ENCODE measurements at regions not wholly inside any gene's neighbourhood (a gene's known extent, or its start where the extent isn't known, plus 50 kb on each side); places are given as distances from the start of the nearest gene placed in this dataset.

GRCh38 chr3:74442683-74443082 lies 171.8 kb downstream of the CNTN3 start:
- H2AFZ ChIP-seq (ENCODE audit: low read length) = no peak overlapping the region
- H3K79me2 ChIP-seq (ENCODE audit: low read length) = no peaks in the 10 kb centered on the region
- H3F3A ChIP-seq (ENCODE audit: insufficient read depth, low read length) = no peaks in the 10 kb centered on the region
- H3K9ac ChIP-seq (ENCODE audit: low read length) = no peak overlapping the region
- TF ChIP-seq EZH2phosphoT487 (IDR thresholded peaks at IDR 0.05; ENCODE audit: low read length) = no peak
- no peaks in the 10 kb centered on the region for H3K9me3 ChIP-seq (replicated peaks; ENCODE audit: insufficient read depth, low read length)
- no peaks in the 10 kb centered on the region for H3K27me3 ChIP-seq (replicated peaks; ENCODE audit: insufficient read depth, low read length)
- H3K4me1 ChIP-seq (ENCODE audit: low read length) = no peaks in the 10 kb centered on the region
- no peak overlapping the region for H3K27ac ChIP-seq (ENCODE audit: low read length)
- H3K4me3 ChIP-seq (ENCODE audit: low read length) = no peak overlapping the region
- no peaks in the 10 kb centered on the region for H3K36me3 ChIP-seq (replicated peaks; ENCODE audit: insufficient read depth, low read length)
- H4K20me1 ChIP-seq (ENCODE audit: insufficient read depth, low read length) = no peaks in the 10 kb centered on the region
- DNase-seq = no peak
- no peaks in the 10 kb centered on the region for H3K9me2 ChIP-seq (replicated peaks; ENCODE audit: insufficient read depth, low read length)
- no peak overlapping the region for H3K4me2 ChIP-seq (ENCODE audit: low read depth, low read length)

GRCh38 chr3:74442068-74442467 lies 172.4 kb downstream of the CNTN3 start:
- Histone ChIP-seq H3K9ac (ENCODE audit: low read length) (no peak overlapping the region), H2AFZ (ENCODE audit: low read length) (no peak overlapping the region), H3F3A (ENCODE audit: insufficient read depth, low read length) (no peaks in the 10 kb centered on the region), H3K27me3 (replicated peaks; ENCODE audit: insufficient read depth, low read length) (no peaks in the 10 kb centered on the region), H3K9me2 (replicated peaks; ENCODE audit: insufficient read depth, low read length) (no peaks in the 10 kb centered on the region), H3K4me1 (ENCODE audit: low read length) (no peaks in the 10 kb centered on the region), H3K27ac (ENCODE audit: low read length) (no peak overlapping the region), H3K79me2 (ENCODE audit: low read length) (no peaks in the 10 kb centered on the region), H3K36me3 (replicated peaks; ENCODE audit: insufficient read depth, low read length) (no peaks in the 10 kb centered on the region), H4K20me1 (ENCODE audit: insufficient read depth, low read length) (no peaks in the 10 kb centered on the region), H3K4me2 (ENCODE audit: low read depth, low read length) (no peak overlapping the region), H3K4me3 (ENCODE audit: low read length) (no peak overlapping the region), H3K9me3 (replicated peaks; ENCODE audit: insufficient read depth, low read length) (no peaks in the 10 kb centered on the region)
- no peak for TF ChIP-seq EZH2phosphoT487 (IDR thresholded peaks at IDR 0.05; ENCODE audit: low read length)
- DNase-seq = no peak

GRCh38 chr3:74436184-74436583 lies 178.3 kb downstream of the CNTN3 start:
- Histone ChIP-seq H3K9ac (ENCODE audit: low read length) (no peak overlapping the region), H3K9me2 (replicated peaks; ENCODE audit: insufficient read depth, low read length) (no peaks in the 10 kb centered on the region), H3K27me3 (replicated peaks; ENCODE audit: insufficient read depth, low read length) (no peaks in the 10 kb centered on the region), H3K27ac (ENCODE audit: low read length) (no peak overlapping the region), H3K9me3 (replicated peaks; ENCODE audit: insufficient read depth, low read length) (no peaks in the 10 kb centered on the region), H3K4me3 (ENCODE audit: low read length) (no peak overlapping the region), H2AFZ (ENCODE audit: low read length) (no peak overlapping the region), H3K4me1 (ENCODE audit: low read length) (no peaks in the 10 kb centered on the region), H4K20me1 (ENCODE audit: insufficient read depth, low read length) (no peaks in the 10 kb centered on the region), H3K4me2 (ENCODE audit: low read depth, low read length) (no peak overlapping the region), H3K79me2 (ENCODE audit: low read length) (no peaks in the 10 kb centered on the region), H3F3A (ENCODE audit: insufficient read depth, low read length) (no peaks in the 10 kb centered on the region), H3K36me3 (replicated peaks; ENCODE audit: insufficient read depth, low read length) (no peaks in the 10 kb centered on the region)
- no peak for TF ChIP-seq CTCF (IDR thresholded peaks at IDR 0.05; ENCODE audit: low read length)
- no peak for TF ChIP-seq EZH2phosphoT487 (IDR thresholded peaks at IDR 0.05; ENCODE audit: low read length)
- TF ChIP-seq EZH2 (optimal IDR thresholded peaks at IDR 0.05; ENCODE audit: low read depth, low read length) = no peak
- no peak for DNase-seq

- Histone ChIP-seq H3K9me2 (replicated peaks; ENCODE audit: insufficient read depth, low read length) (no peaks in the 10 kb centered on the region), H3K27me3 (replicated peaks; ENCODE audit: insufficient read depth, low read length) (no peaks in the 10 kb centered on the region), H2AFZ (ENCODE audit: low read length) (no peak overlapping the region), H3F3A (ENCODE audit: insufficient read depth, low read length) (no peaks in the 10 kb centered on the region), H3K4me2 (ENCODE audit: low read depth, low read length) (no peak overlapping the region), H3K9ac (ENCODE audit: low read length) (no peak overlapping the region), H4K20me1 (ENCODE audit: insufficient read depth, low read length) (no peaks in the 10 kb centered on the region), H3K79me2 (ENCODE audit: low read length) (no peaks in the 10 kb centered on the region), H3K9me3 (replicated peaks; ENCODE audit: insufficient read depth, low read length) (no peaks in the 10 kb centered on the region), H3K36me3 (replicated peaks; ENCODE audit: insufficient read depth, low read length) (no peaks in the 10 kb centered on the region), H3K4me3 (ENCODE audit: low read length) (no peak overlapping the region), H3K4me1 (ENCODE audit: low read length) (no peaks in the 10 kb centered on the region), H3K27ac (ENCODE audit: low read length) (no peak overlapping the region)
- TF ChIP-seq EZH2 (optimal IDR thresholded peaks at IDR 0.05; ENCODE audit: low read depth, low read length) = no peak
- TF ChIP-seq CTCF (IDR thresholded peaks at IDR 0.05; ENCODE audit: low read length) = no peak
- TF ChIP-seq EZH2phosphoT487 (IDR thresholded peaks at IDR 0.05; ENCODE audit: low read length) = no peak
- no peak for DNase-seq
Observed at GRCh38 chr3:74435631-74436030, 178.8 kb downstream of the CNTN3 start.
